DOHH2 (cell line): ENCODE measurements at regions not wholly inside any gene's neighbourhood (a gene's known extent, or its start where the extent isn't known, plus 50 kb on each side); places are given as distances from the start of the nearest gene placed in this dataset.
"Not testable (repeated sequence)": the region's sequence is repeated elsewhere in the genome, so short reads cannot be mapped to it uniquely, and the experiment has no call there.

ENCODE experiments used
- H3F3A ChIP-seq: fragments of 200-600 bp; sonication (generic), shearing (Covaris generic); 2 replicates; pipeline ENCODE4 v1.6.0; 2016; ENCODE audit warnings: antibody characterized with exemption, mild to moderate bottlenecking; ENCODE audit not compliant: control insufficient read depth, insufficient read depth
- H3K27ac ChIP-seq: fragments of 200-600 bp; sonication (generic); 2 replicates; pipeline ENCODE4 v1.5.1; 2014; ENCODE audit warnings: low read depth, mild to moderate bottlenecking, low read length, moderate library complexity
- H3K27me3 ChIP-seq: fragments of 200-600 bp; sonication (generic); 2 replicates; pipeline ENCODE4 v1.6.1; 2014; ENCODE audit warnings: mild to moderate bottlenecking, low read length, mixed read lengths; ENCODE audit not compliant: control insufficient read depth
- H3K36me3 ChIP-seq: fragments of 200-600 bp; sonication (generic); 2 replicates; pipeline ENCODE4 v1.6.1; 2014; ENCODE audit warnings: mild to moderate bottlenecking, low read length, moderate library complexity, mixed read lengths; ENCODE audit not compliant: control insufficient read depth
- H3K4me1 ChIP-seq: fragments of 200-600 bp; sonication (generic); 2 replicates; pipeline ENCODE4 v1.6.1; 2014; ENCODE audit warnings: mild to moderate bottlenecking, low read length, mixed read lengths; ENCODE audit not compliant: control insufficient read depth
- H3K4me2 ChIP-seq: fragments of 200-600 bp; sonication (generic); 2 replicates; pipeline ENCODE4 v1.6.0; 2014; ENCODE audit warnings: mild to moderate bottlenecking, low read length, moderate library complexity
- H3K4me3 ChIP-seq: fragments of 200-600 bp; sonication (generic); 2 replicates; pipeline ENCODE4 v1.5.1; 2014; ENCODE audit warnings: mild to moderate bottlenecking, low read length, mixed read lengths
- H3K79me2 ChIP-seq: fragments of 200-600 bp; sonication (generic); 2 replicates; pipeline ENCODE4 v1.6.1; 2014; ENCODE audit warnings: mild to moderate bottlenecking, low read length, mixed read lengths; ENCODE audit not compliant: control insufficient read depth
- H3K9me2 ChIP-seq: fragments of 200-600 bp; sonication (generic); replicated peaks from 2 replicates; pipeline ENCODE4 v1.6.1; 2014; ENCODE audit warnings: mild to moderate bottlenecking, low read length, mixed read lengths; ENCODE audit not compliant: control insufficient read depth
- H3K9me3 ChIP-seq: fragments of 200-600 bp; sonication (generic); 2 replicates; pipeline ENCODE4 v1.6.1; 2014; ENCODE audit warnings: antibody characterized with exemption, low read length, mixed read lengths; ENCODE audit not compliant: control insufficient read depth, insufficient read depth
- H4K20me1 ChIP-seq: fragments of 200-600 bp; sonication (generic); 2 replicates; pipeline ENCODE4 v1.6.0; 2014; ENCODE audit warnings: low read depth, mild to moderate bottlenecking, antibody characterized with exemption, low read length, moderate library complexity; ENCODE audit not compliant: control insufficient read depth, insufficient read depth
- CTCF ChIP-seq: fragments of 200-600 bp; sonication (generic); IDR thresholded peaks from one replicate; pipeline ENCODE4 v1.5.1; 2014; ENCODE audit warnings: antibody characterized with exemption, mild to moderate bottlenecking, low read depth, low read length; ENCODE audit not compliant: poor library complexity, severe bottlenecking
- EZH2phosphoT487 ChIP-seq: fragments of 200-600 bp; sonication (generic); IDR thresholded peaks from 2 replicates; pipeline ENCODE4 v1.6.1; 2017; ENCODE audit warnings: borderline replicate concordance, mild to moderate bottlenecking, antibody characterized with exemption, low read length, moderate library complexity, mixed read lengths

- Histone ChIP-seq H3K27ac (no peak overlapping the region), H3K27me3 (no peaks in the 10 kb centered on the region), H3K4me2 (no peak overlapping the region), H3K4me3 (no peak overlapping the region), H3K79me2 (no peaks in the 10 kb centered on the region), H3F3A (no peaks in the 10 kb centered on the region), H3K4me1 (no peaks in the 10 kb centered on the region), H4K20me1 (no peaks in the 10 kb centered on the region), H3K9me2 (no peaks in the 10 kb centered on the region), H3K9me3 (no peaks in the 10 kb centered on the region), H3K36me3 (no peaks in the 10 kb centered on the region)
- TF ChIP-seq EZH2phosphoT487, result no peak
- no peak for TF ChIP-seq CTCF
Observed at GRCh38 chr2:228426502-228427216, 245.2 kb upstream of the SPHKAP start.

- H3K4me1 ChIP-seq, H3K4me3 ChIP-seq, H3K9me3 ChIP-seq, H3F3A ChIP-seq, H3K27me3 ChIP-seq, H4K20me1 ChIP-seq, H3K27ac ChIP-seq, H3K4me2 ChIP-seq, H3K36me3 ChIP-seq, H3K79me2 ChIP-seq, H3K9me2 ChIP-seq: not testable (repeated sequence)
Observed at GRCh38 chr2:228425411-228426060, 244.0 kb upstream of the SPHKAP start.

GRCh38 chr2:228417956-228418355 is 236.5 kb upstream of the SPHKAP start:
- Histone ChIP-seq H3K9me2 (no peaks in the 10 kb centered on the region), H4K20me1 (no peaks in the 10 kb centered on the region), H3K79me2 (no peaks in the 10 kb centered on the region), H3K4me3 (no peak overlapping the region), H3K27ac (no peak overlapping the region), H3K9me3 (no peaks in the 10 kb centered on the region; the same call in 1 of the 2 replicates), H3K4me1 (no peaks in the 10 kb centered on the region), H3K36me3 (no peaks in the 10 kb centered on the region), H3K4me2 (no peak overlapping the region), H3K27me3 (no peaks in the 10 kb centered on the region), H3F3A (no peaks in the 10 kb centered on the region)
- TF ChIP-seq CTCF (no peak), EZH2phosphoT487 (no peak)

- H4K20me1 ChIP-seq, result no peaks in the 10 kb centered on the region
- no peaks in the 10 kb centered on the region for H3K9me2 ChIP-seq
- H3K36me3 ChIP-seq, result no peaks in the 10 kb centered on the region
- H3K4me3 ChIP-seq, result no peak overlapping the region
- H3K9me3 ChIP-seq, result no peaks in the 10 kb centered on the region; the same call in 1 of the 2 replicates
- no peak overlapping the region for H3K4me2 ChIP-seq
- no peaks in the 10 kb centered on the region for H3K27me3 ChIP-seq
- no peaks in the 10 kb centered on the region for H3F3A ChIP-seq
- no peaks in the 10 kb centered on the region for H3K4me1 ChIP-seq
- H3K79me2 ChIP-seq, result no peaks in the 10 kb centered on the region
- no peak for TF ChIP-seq CTCF
- TF ChIP-seq EZH2phosphoT487, result no peak
- H3K27ac ChIP-seq, result no peak overlapping the region
Observed at GRCh38 chr2:228417526-228417925, 236.0 kb upstream of the SPHKAP start.
